KMS-11 (cell line): ENCODE measurements at regions not wholly inside any gene's neighbourhood (a gene's known extent, or its start where the extent isn't known, plus 50 kb on each side); places are given as distances from the start of the nearest gene placed in this dataset.
A peak's percentile ranks its signal among the peaks of the same experiment; 100 is the strongest.

Experiments
- H2AFZ ChIP-seq: fragments of 200-600 bp; sonication (generic); 2 replicates; pipeline ENCODE4 v1.6.1; 2016; ENCODE audit warnings: antibody characterized with exemption, mixed run types, low read depth
- H3K27ac ChIP-seq: fragments of 200-600 bp; sonication (generic); 2 replicates; pipeline ENCODE4 v1.6.1; 2016; ENCODE audit warnings: mild to moderate bottlenecking, mixed run types
- H3K27me3 ChIP-seq: fragments of 200-600 bp; sonication (generic); 2 replicates; pipeline ENCODE4 v1.6.1; 2017; ENCODE audit warnings: mild to moderate bottlenecking, low read depth, mixed run types, moderate library complexity; ENCODE audit not compliant: insufficient read depth
- H3K36me3 ChIP-seq: fragments of 200-600 bp; sonication (generic); 2 replicates; pipeline ENCODE4 v1.6.1; 2017; ENCODE audit warnings: mild to moderate bottlenecking, mixed run types; ENCODE audit not compliant: insufficient read depth
- H3K4me1 ChIP-seq: fragments of 200-600 bp; sonication (generic); 2 replicates; pipeline ENCODE4 v1.6.1; 2016; ENCODE audit warnings: mild to moderate bottlenecking, low read depth, mixed run types; ENCODE audit not compliant: poor library complexity, severe bottlenecking
- H3K4me2 ChIP-seq: fragments of 200-600 bp; sonication (generic); 2 replicates; pipeline ENCODE4 v1.7.0; 2016; ENCODE audit warnings: mild to moderate bottlenecking, mixed run types
- H3K4me3 ChIP-seq: fragments of 200-600 bp; sonication (generic); IDR thresholded peaks from 2 replicates; pipeline ENCODE4 v1.6.1; 2017; ENCODE audit warnings: low read depth, low read length, mixed read lengths; ENCODE audit not compliant: insufficient read depth
- H3K79me2 ChIP-seq: fragments of 200-600 bp; sonication (generic); 2 replicates; pipeline ENCODE4 v1.6.1; 2016; ENCODE audit warnings: low read depth, mixed run types; ENCODE audit not compliant: insufficient read depth
- H3K9ac ChIP-seq: fragments of 200-600 bp; sonication (generic); 2 replicates; pipeline ENCODE4 v1.6.1; 2016; ENCODE audit warnings: mild to moderate bottlenecking, mixed run types
- H4K20me1 ChIP-seq: fragments of 200-600 bp; sonication (generic); 2 replicates; pipeline ENCODE4 v1.6.1; 2016; ENCODE audit warnings: mild to moderate bottlenecking, mixed run types; ENCODE audit not compliant: insufficient read depth
- CTCF ChIP-seq: fragments of 200-600 bp; sonication (generic); conservative IDR thresholded peaks from 2 replicates; pipeline ENCODE4 v1.6.1; 2017; ENCODE audit warnings: low read depth, mild to moderate bottlenecking, antibody characterized with exemption, low read length, moderate library complexity, mixed read lengths

- Histone ChIP-seq H2AFZ (peak overlapping the region; percentile 18; the same call in 1 of the 2 replicates), H3K79me2 (no peaks in the 10 kb centered on the region), H3K4me1 (peaks cover 16% of the 10 kb centered on the region), H3K27me3 (no peaks in the 10 kb centered on the region), H3K27ac (peak overlapping the region; percentile 9; the same call in 1 of the 2 replicates), H4K20me1 (no peaks in the 10 kb centered on the region), H3K4me2 (peak overlapping the region; percentile 34; the same call in 1 of the 2 replicates), H3K4me3 (no peak overlapping the region), H3K36me3 (no peaks in the 10 kb centered on the region), H3K9ac (no peak overlapping the region)
- TF ChIP-seq CTCF, result no peak
Observed at GRCh38 chr3:1609416-1609815, 489.2 kb upstream of the CNTN4 start.

GRCh38 chr3:1611824-1612223 is 486.8 kb upstream of the CNTN4 start:
- H3K9ac ChIP-seq, result no peak overlapping the region
- no peak overlapping the region for H3K4me3 ChIP-seq
- H2AFZ ChIP-seq, result no peak overlapping the region
- no peak overlapping the region for H3K4me2 ChIP-seq
- H3K27ac ChIP-seq, result no peak overlapping the region
- 0 out of 2 replicates have a peak, but pooled peaks have one; percentile 7 for TF ChIP-seq CTCF
- no peaks in the 10 kb centered on the region for H4K20me1 ChIP-seq
- H3K27me3 ChIP-seq, result no peaks in the 10 kb centered on the region
- no peaks in the 10 kb centered on the region for H3K36me3 ChIP-seq
- H3K79me2 ChIP-seq, result no peaks in the 10 kb centered on the region
- peaks cover 16% of the 10 kb centered on the region for H3K4me1 ChIP-seq

GRCh38 chr3:1613962-1614361 is 484.7 kb upstream of the CNTN4 start:
- Histone ChIP-seq H3K79me2 (no peaks in the 10 kb centered on the region), H3K4me3 (no peak overlapping the region), H3K27me3 (no peaks in the 10 kb centered on the region), H2AFZ (no peak overlapping the region), H3K4me2 (no peak overlapping the region), H3K36me3 (no peaks in the 10 kb centered on the region), H3K4me1 (peaks cover 11% of the 10 kb centered on the region), H3K27ac (no peak overlapping the region), H4K20me1 (no peaks in the 10 kb centered on the region), H3K9ac (no peak overlapping the region)
- no peak for TF ChIP-seq CTCF

- no peak overlapping the region for H2AFZ ChIP-seq
- no peaks in the 10 kb centered on the region for H3K4me1 ChIP-seq
- no peak overlapping the region for H3K4me2 ChIP-seq
- no peak for TF ChIP-seq CTCF
- H3K27ac ChIP-seq, result no peak overlapping the region
- no peaks in the 10 kb centered on the region for H3K27me3 ChIP-seq
- no peaks in the 10 kb centered on the region for H4K20me1 ChIP-seq
- H3K4me3 ChIP-seq, result no peak overlapping the region
- H3K79me2 ChIP-seq, result no peaks in the 10 kb centered on the region
- no peaks in the 10 kb centered on the region for H3K36me3 ChIP-seq
- no peak overlapping the region for H3K9ac ChIP-seq
Observed at GRCh38 chr3:1616744-1617143, 481.9 kb upstream of the CNTN4 start.
